ENCODE measurements at regions not wholly inside any gene's neighbourhood (a gene's known extent, or its start where the extent isn't known, plus 50 kb on each side); places are given as distances from the start of the nearest gene placed in this dataset.
"Not testable (repeated sequence)": the region's sequence is repeated elsewhere in the genome, so short reads cannot be mapped to it uniquely, and the experiment has no call there.

GRCh38 chr3:66633402-66634381 is 132.9 kb upstream of the LRIG1 start:
- DNase-seq: no peak

GRCh38 chr3:66638717-66639116 is 137.9 kb upstream of the LRIG1 start:
- no peak for DNase-seq

GRCh38 chr3:66639809-66640356 is 139.1 kb upstream of the LRIG1 start:
- no peak for DNase-seq

GRCh38 chr3:66642019-66642418 is 141.2 kb upstream of the LRIG1 start:
- no peak for DNase-seq

- no peak for DNase-seq
Observed at GRCh38 chr3:66642484-66642883, 141.7 kb upstream of the LRIG1 start.

GRCh38 chr3:66644549-66644948 is 143.7 kb upstream of the LRIG1 start:
- DNase-seq: no peak

- no peak for DNase-seq
Observed at GRCh38 chr3:66648975-66649374, 148.2 kb upstream of the LRIG1 start.

- not testable (repeated sequence) for DNase-seq
Observed at GRCh38 chr3:66651520-66651919, 150.7 kb upstream of the LRIG1 start.

- not testable (repeated sequence) for DNase-seq
Observed at GRCh38 chr3:66652100-66652499, 151.3 kb upstream of the LRIG1 start.

GRCh38 chr3:66655044-66655443 is 154.2 kb upstream of the LRIG1 start:
- DNase-seq: no peak

- no peak for DNase-seq
Observed at GRCh38 chr3:66655671-66656070, 154.8 kb upstream of the LRIG1 start.

GRCh38 chr3:66656609-66657008 is 155.8 kb upstream of the LRIG1 start:
- DNase-seq: no peak

- DNase-seq: no peak
Observed at GRCh38 chr3:66659056-66659455, 158.2 kb upstream of the LRIG1 start.

GRCh38 chr3:66661628-66662027 is 160.8 kb upstream of the LRIG1 start:
- no peak for DNase-seq

GRCh38 chr3:66662894-66663293 is 162.1 kb upstream of the LRIG1 start:
- no peak for DNase-seq

GRCh38 chr3:66665021-66665695 is 164.3 kb upstream of the LRIG1 start:
- DNase-seq: no peak

GRCh38 chr3:66666362-66666761 is 165.5 kb upstream of the LRIG1 start:
- no peak for DNase-seq

GRCh38 chr3:66667263-66667662 is 166.4 kb upstream of the LRIG1 start:
- DNase-seq: no peak

- no peak for DNase-seq
Observed at GRCh38 chr3:66671291-66671690, 170.5 kb upstream of the LRIG1 start.

- DNase-seq: no peak
Observed at GRCh38 chr3:66672830-66673229, 172.0 kb upstream of the LRIG1 start.

GRCh38 chr3:66673293-66673692 is 172.5 kb upstream of the LRIG1 start:
- DNase-seq: no peak

- no peak for DNase-seq
Observed at GRCh38 chr3:66675366-66675765, 174.5 kb upstream of the LRIG1 start.

- no peak for DNase-seq
Observed at GRCh38 chr3:66692042-66692765, 191.4 kb upstream of the LRIG1 start.

All from NCI-H2227 treated with DMSO at 0.1 percent for 48 hours (cell line).